Amniotic stem cell (primary cell): ENCODE measurements at regions not wholly inside any gene's neighbourhood (a gene's known extent, or its start where the extent isn't known, plus 50 kb on each side); places are given as distances from the start of the nearest gene placed in this dataset.
"Not testable (repeated sequence)": the region's sequence is repeated elsewhere in the genome, so short reads cannot be mapped to it uniquely, and the experiment has no call there.

Experiments
- DNase-seq: peaks from one replicate; lab custom pipeline; 2025; lab: John Stamatoyannopoulos, UW

- no peak for DNase-seq
Observed at GRCh38 chr7:138317044-138317596, 142.9 kb upstream of the TRIM24 start.

- no peak for DNase-seq
Observed at GRCh38 chr7:138324941-138325340, 135.1 kb upstream of the TRIM24 start.

DNA sequence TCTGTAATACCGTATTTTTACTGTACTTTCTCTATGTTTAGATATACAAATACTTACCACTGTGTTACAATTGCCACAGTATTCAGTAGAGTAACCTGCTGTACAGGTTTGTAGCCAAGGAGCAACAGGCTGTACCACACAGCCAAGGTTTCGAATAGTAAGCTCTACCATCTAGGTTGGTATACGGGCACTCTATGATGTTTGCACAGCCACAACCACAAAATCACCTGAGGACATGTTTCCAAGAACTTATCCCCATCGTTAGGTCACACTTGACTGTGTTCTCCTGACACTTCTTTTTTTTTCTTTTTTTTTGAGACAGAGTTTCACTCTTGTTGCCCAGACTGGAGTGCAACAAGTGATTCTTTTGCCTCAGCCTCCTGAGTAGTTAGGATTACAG lies 134.6 kb upstream of the TRIM24 start:
- DNase-seq, result no peak

DNA sequence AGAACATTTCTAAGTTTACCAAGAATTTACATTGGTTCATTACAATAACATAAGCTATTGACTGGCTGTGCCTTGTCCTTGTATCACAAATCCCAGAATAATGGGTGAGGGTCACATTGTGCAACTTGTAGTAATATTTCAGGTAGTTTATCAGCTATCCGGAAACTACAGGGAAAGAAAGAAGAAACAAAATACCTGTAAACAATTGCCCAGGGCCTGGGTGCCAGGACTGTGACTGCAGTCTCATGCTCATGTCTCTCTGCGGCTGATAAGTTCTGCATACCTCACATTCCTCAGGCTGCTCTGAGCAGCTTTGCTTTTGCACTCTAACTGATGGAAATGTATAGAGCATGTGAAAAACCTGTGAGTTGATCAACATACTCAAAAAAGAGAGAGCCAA lies 131.8 kb upstream of the TRIM24 start:
- no peak for DNase-seq

- DNase-seq, result not testable (repeated sequence)
Observed at GRCh38 chr7:138332850-138333249, 127.2 kb upstream of the TRIM24 start.

GRCh38 chr7:138338361-138338760 lies 121.7 kb upstream of the TRIM24 start:
- no peak for DNase-seq

GRCh38 chr7:138339229-138339628 lies 120.8 kb upstream of the TRIM24 start:
- not testable (repeated sequence) for DNase-seq

DNA sequence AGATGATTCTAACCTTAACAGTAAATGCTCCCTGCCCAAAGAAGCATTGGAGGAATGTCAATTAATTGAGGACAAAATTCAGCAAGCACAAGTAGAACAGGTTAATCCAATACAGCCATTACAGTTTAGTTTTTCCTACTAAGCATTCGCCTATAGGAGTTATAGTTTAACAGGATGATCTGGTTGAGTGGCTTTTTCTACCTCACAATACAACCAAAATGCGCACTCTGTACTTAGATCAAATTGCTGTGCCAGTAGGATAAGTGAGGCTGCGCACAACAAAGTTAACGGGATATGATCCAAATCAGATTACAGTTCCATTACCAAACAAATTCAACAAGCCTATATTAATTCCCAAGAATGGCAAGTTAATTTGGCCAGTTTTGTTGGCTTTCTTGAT lies 117.1 kb upstream of the TRIM24 start:
- DNase-seq, result no peak

GRCh38 chr7:138345567-138345966 lies 114.5 kb upstream of the TRIM24 start:
- no peak for DNase-seq

DNA sequence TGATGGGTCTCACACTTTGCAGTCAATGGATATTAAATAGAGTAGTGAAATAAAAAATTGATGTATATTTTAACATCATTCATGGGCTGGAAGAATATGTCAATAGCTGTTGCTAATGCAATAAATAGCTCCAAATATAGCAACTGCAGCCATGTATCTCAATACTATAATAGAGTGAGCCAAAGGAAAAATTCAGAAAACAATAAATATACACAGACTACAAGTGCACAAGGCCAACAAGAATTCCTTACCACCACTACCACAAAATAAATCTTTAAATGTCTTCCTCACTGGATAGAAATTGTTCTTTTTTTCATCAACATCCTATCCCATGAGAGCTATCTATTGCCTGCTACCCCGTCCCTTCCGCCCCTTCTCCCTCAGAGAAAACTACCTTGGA lies 113.1 kb upstream of the TRIM24 start:
- no peak for DNase-seq

DNA sequence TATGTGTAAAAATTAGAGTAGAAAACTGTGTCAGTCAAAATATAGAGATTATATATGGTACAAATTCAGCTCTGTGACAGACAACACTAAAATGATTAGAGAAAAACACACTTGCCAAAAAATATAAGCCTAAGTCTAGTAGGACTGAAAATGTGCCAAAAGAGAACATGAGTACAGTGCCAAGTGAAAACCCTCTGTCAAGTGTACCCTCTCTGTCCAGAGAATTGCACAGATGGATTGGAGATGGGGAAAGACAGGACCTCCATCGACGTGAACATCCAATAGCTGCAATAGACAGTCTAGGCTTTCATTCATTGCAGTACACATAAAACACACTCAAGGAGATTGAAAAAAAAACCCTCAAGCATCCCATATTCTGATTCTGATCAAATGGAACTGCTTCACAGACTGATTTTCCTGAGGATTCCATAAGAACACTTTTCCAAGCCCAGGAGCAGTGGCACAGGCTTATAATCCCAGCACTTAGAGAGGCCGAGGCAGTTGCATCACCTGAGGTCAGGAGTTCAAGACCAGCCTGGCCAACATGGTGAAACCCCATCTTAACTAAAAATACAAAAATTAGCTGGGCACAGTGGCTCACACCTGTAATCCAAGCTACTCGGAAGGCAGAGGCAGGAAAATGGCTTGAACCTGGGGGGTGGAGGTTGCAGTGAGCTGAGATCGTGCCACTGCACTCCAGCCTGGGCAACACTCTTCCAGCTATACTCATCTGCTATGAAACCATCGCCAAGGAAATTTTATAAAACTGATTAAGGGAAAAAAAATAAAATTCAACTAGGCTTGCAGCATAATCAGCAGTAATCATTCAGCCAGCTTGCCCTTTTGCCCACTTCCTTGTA lies 110.0 kb upstream of the TRIM24 start:
- no peak for DNase-seq

- DNase-seq, result no peak
Observed at GRCh38 chr7:138350701-138351357, 109.2 kb upstream of the TRIM24 start.

DNA sequence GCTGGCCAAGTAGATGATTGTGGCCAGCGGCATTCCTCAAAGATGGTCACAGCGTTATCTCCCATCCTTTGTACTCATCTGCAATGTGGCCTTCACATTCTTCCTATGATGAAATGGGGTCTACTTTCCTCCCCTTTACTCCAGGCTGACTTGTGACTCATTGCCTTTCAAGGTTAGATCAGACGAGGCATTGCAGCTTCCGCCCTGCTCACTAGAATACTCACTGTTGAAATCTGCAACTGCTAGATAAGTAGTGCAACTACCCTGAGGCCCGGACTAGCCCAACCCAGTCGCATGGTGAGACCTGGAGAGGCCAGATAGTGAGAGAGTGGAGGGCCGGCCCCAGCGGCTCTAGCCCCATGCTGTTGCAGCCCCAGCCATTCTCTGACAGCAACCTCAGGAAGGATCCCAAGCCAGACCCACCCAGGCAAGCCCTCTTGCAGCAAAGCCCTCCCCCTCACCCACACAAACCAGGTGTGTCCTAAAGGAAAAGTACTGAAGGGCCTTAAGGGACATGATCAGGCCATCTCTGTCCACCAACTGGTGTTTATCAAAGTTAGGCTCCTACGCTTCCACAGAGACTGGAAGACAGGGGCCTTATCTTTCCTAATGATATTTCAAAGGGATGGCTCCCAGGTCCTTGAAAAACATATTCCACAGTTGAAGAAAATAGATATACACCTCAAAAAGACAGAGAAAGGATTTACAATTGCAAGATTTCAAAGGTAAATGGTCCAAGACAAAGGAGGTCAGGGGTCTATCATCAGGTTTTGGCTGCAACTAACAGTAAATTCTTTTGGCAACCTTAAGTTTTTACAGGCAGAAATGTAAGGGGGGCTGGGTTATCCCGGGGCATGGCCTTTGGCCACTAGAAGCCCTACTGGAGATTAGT lies 107.2 kb upstream of the TRIM24 start:
- no peak for DNase-seq

DNA sequence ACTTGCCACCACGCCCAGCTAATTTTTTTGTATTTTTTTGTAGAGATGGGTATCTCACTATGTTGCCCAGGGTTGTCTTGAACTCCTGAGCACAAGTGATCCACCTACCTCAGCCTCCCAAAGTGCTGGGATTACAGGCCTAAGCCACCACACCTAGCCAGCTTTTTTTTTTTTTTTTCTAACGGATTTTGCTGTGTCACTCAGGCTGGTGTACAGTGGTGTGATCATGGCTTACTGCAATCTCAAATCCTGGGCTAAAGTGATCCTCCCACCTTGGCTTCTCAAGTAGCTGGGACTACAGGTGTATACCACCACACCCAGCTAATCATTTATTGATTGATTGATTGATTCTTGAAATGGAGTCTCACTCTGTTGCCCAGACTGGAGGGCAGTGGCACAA lies 106.0 kb upstream of the TRIM24 start:
- DNase-seq, result no peak

- DNase-seq, result no peak
Observed at GRCh38 chr7:138355254-138355653, 104.8 kb upstream of the TRIM24 start.

GRCh38 chr7:138358850-138359341 lies 101.2 kb upstream of the TRIM24 start:
- no peak for DNase-seq

DNA sequence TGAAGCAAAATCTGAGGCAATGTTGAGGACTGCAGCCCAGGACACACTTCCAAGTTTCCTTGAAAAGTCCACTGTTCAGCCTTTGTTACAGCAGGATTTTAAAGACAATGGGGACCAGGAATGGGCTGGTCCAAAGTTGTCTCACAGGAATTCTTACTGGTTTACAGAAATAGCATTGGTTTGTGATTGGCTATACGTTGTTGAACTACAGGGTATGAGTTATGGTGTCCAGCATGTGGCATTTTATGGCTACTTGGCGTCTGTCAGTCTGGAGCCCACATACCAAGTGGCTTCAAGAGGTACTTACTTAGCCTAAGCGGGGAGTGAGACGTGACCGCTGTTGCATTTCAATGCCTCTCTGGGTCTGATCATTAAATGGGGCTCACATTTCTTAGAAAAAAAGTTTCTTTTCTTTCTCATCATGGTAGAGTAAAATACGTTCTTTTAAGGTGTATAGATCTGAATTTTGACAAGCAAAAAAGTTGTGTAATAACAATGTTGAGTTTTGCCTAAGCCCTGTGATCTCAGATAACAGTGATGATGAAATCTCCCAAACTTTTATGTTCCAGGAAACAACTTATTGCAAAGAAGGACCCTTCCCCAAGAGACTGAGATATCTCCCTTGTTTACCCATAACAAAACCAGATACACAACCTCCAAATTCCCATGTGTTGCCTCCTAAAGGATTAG lies 100.0 kb upstream of the TRIM24 start:
- no peak for DNase-seq

DNA sequence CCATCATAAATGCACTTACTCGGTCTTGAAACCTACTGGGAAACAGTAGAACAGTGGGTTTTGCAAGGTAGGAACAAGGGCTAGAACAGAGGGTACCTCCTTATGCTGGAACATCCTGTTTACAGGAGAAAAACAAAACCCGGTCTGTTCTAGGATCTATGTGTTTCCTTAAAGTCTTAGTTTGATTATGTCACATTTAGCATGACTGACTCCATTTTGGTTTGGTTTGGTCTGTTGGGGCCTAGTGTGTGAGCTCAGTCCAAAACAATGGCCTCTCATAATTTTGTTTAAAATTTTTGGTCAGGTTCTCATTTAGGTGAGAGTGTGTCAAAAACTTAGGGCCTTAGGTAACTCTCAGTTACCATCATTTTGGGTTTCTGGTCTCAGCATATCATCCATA lies 96.3 kb upstream of the TRIM24 start:
- DNase-seq, result no peak

- not testable (repeated sequence) for DNase-seq
Observed at GRCh38 chr7:138366137-138366536, 93.9 kb upstream of the TRIM24 start.

GRCh38 chr7:138366676-138367075 lies 93.4 kb upstream of the TRIM24 start:
- DNase-seq, result not testable (repeated sequence)

DNA sequence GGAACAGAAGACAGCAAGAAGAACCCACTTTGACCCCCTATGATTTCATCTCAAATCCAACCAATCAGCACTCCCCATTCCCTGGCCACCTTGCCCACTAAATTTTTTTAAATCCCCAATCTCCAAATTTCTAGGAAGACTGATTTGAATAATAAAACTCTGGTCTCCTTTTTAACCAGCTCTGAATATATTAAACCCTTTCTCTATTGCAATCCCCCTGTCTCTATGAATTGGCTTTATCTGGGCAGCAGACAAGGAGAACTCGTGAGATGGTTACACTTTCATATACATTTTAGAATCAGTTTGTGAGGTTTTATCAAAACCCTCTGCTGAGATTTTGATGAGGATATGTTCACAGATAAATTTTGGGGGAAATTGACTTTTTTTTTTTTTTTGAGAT lies 90.3 kb upstream of the TRIM24 start:
- DNase-seq, result no peak
